ENCODE measurements at regions not wholly inside any gene's neighbourhood (a gene's known extent, or its start where the extent isn't known, plus 50 kb on each side); places are given as distances from the start of the nearest gene placed in this dataset.

- TF ChIP-seq POLR2A (IDR thresholded peaks at IDR 0.05) (no peak), EP300 (IDR thresholded peaks at IDR 0.05) (no peak)
- TF ChIP-seq, protein P1, sequence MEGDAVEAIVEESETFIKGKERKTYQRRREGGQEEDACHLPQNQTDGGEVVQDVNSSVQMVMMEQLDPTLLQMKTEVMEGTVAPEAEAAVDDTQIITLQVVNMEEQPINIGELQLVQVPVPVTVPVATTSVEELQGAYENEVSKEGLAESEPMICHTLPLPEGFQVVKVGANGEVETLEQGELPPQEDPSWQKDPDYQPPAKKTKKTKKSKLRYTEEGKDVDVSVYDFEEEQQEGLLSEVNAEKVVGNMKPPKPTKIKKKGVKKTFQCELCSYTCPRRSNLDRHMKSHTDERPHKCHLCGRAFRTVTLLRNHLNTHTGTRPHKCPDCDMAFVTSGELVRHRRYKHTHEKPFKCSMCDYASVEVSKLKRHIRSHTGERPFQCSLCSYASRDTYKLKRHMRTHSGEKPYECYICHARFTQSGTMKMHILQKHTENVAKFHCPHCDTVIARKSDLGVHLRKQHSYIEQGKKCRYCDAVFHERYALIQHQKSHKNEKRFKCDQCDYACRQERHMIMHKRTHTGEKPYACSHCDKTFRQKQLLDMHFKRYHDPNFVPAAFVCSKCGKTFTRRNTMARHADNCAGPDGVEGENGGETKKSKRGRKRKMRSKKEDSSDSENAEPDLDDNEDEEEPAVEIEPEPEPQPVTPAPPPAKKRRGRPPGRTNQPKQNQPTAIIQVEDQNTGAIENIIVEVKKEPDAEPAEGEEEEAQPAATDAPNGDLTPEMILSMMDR (IDR thresholded peaks at IDR 0.05) = no peak
Measured at GRCh38 chr10:10819206-10819856, 198.3 kb upstream of the CELF2 start.
